Retinal pigment epithelial cell (primary cell): ENCODE measurements at regions not wholly inside any gene's neighbourhood (a gene's known extent, or its start where the extent isn't known, plus 50 kb on each side); places are given as distances from the start of the nearest gene placed in this dataset.
"Not testable (repeated sequence)": the region's sequence is repeated elsewhere in the genome, so short reads cannot be mapped to it uniquely, and the experiment has no call there.

Experiments used
- DNase-seq: peaks from one replicate; pipeline ENCODE4 v3.0.0-alpha.2; 2010; ENCODE audit warnings: low read depth
- H3K4me3 ChIP-seq: 2 replicates; pipeline ENCODE4 v1.5.1; 2011; ENCODE audit warnings: mild to moderate bottlenecking, low read length, control low read depth, moderate library complexity
- TF ChIP-seq, protein P1 (sequence below): conservative IDR thresholded peaks from 2 replicates; pipeline ENCODE4 v1.5.1; 2011; ENCODE audit warnings: low read depth, low read length, control low read depth, inconsistent platforms

DNA sequence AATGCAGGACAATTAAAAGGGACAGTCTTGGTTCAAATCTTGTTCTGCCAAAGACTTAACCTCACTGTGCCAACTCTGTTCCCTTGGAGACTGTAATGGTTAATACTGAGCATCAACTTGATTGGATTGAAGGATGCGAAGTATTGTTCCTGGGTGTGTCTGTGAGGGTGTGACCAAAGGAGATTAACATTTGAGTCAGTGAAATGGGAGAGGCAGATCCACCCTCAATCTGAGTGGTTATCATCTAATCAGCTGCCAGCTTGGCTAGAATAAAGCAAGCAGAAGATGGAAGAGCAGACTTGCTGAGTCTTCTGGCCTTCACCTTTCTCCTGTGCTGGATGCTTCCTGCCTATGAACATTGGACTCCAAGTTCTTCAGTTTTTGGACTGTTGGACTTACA is 474.4 kb downstream of the CD83 start:
- DNase-seq: no peak
- H3K4me3 ChIP-seq: no peak overlapping the region
- TF ChIP-seq, protein P1, sequence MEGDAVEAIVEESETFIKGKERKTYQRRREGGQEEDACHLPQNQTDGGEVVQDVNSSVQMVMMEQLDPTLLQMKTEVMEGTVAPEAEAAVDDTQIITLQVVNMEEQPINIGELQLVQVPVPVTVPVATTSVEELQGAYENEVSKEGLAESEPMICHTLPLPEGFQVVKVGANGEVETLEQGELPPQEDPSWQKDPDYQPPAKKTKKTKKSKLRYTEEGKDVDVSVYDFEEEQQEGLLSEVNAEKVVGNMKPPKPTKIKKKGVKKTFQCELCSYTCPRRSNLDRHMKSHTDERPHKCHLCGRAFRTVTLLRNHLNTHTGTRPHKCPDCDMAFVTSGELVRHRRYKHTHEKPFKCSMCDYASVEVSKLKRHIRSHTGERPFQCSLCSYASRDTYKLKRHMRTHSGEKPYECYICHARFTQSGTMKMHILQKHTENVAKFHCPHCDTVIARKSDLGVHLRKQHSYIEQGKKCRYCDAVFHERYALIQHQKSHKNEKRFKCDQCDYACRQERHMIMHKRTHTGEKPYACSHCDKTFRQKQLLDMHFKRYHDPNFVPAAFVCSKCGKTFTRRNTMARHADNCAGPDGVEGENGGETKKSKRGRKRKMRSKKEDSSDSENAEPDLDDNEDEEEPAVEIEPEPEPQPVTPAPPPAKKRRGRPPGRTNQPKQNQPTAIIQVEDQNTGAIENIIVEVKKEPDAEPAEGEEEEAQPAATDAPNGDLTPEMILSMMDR: no peak

DNA sequence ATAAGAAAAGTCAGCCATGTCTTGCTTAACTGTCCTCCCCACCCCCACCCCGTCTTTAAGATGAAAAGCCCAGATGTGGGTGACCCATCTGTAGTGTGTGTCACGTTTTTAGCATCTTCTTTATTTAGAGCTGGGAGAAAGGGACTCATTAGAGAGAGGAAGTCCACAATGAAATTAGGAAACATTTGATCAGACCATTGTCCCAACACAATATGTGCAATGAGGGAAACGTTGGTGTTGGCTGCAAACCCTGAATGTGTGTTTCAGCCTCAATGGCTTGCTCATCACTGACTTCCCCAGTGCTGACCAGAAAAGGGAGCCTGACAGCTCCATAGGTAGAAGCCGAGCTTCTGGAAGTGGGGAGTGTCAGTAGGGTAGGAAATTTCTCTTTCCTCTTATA is 475.7 kb downstream of the CD83 start:
- TF ChIP-seq, protein P1: no peak
- DNase-seq: no peak

DNA sequence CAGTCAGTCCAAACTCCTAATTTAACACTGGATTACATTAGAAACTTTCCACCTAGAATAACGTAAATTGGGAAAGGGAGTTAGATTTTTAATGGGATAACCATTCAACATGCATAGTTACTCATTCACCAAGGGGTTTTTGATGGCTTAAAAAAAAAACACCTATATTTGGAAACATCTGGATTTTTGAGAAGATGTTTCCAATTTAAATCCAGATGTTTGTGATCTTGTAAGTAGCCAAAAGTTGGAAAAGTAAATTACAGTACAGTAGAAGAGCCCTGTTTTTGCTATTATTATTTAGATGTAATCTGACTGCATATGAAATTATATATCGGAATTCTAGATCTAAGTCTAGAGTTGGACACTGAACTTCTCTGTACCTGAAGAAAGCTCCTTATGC is 478.2 kb downstream of the CD83 start:
- no peak overlapping the region for H3K4me3 ChIP-seq
- no peak for DNase-seq
- TF ChIP-seq, protein P1: no peak

More for the DNA sequence above, 475.7 kb downstream of the CD83 start:
- no peak overlapping the region for H3K4me3 ChIP-seq

DNA sequence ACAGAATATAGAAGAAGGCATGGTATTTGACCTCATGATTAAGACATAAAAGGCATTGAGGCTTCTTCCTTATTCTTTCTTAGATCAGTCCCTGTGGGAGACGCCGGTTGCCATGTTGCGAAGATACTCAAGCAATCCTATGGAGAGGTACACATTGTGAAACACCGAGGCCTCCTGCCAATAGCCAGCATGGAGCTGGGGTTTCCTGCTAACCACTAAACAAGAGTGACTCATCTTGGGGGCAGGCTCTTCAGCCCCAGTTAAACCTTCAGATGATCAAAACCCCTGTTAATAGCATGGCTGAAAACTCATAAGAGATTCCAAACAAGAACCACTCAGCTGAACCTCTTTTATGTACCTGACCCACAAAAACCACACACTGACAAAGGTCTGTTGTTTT is 478.8 kb downstream of the CD83 start:
- TF ChIP-seq, protein P1: no peak
- peak; percentile 7 for DNase-seq
- no peak overlapping the region for H3K4me3 ChIP-seq

DNA sequence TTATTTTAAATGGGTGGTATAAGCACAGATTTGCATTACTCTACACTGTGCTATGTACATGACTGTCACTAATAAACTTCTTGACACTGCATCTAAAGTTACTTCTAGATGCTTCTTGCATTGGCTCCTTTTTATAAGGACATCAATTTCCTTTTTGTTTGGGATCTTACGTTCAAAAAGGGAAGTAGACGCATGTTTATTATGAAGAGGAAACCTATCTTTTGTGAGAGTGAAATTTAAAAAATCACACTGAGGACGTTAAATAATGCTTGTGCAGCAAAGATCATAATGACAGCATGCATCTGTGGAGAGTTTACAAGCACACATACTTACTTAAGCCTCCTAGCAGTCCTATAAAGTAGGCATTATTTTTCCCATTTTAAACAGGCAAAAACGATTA is 479.5 kb downstream of the CD83 start:
- no peak overlapping the region for H3K4me3 ChIP-seq
- TF ChIP-seq, protein P1: no peak
- DNase-seq: no peak

DNA sequence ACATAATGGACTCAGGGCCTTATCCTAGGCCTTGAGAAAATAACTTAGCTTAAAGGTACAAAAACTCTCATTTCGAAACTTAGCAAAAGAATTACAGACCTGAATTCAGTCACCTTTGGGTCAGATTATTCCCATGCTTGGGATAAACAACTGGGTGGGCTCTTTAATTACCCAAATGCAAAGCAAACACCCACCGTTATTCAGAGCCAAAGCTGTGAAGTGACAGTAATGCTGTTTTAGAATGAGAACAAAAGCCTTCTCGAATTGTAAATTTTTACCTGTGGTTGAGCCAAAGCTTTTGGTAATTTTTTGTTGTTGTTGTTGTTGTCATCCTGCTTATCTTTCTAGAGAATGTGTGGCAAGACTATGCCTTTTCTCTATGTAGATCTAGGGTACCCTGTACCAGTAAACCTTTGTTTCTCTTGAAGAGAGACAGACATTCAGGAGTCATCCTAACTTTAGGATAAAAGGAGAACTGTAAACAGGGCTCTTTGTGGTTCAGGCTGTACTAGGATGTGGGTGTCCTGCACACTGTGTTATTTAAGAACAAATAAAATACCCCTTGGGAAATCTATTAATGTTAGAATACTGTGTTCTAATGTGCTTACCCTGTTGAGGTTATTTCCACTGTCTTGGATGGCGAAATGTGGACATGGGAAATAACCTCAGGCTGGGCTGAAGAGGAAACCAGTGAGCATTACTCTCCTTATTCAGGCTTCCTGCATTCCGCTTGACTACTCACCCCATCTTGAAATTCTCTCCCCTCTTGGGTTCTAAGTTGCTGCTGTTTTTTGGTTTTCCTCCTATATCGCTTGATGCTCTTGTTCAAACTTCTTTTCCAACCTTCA is 480.7 kb downstream of the CD83 start:
- no peak overlapping the region for H3K4me3 ChIP-seq
- DNase-seq: no peak

DNA sequence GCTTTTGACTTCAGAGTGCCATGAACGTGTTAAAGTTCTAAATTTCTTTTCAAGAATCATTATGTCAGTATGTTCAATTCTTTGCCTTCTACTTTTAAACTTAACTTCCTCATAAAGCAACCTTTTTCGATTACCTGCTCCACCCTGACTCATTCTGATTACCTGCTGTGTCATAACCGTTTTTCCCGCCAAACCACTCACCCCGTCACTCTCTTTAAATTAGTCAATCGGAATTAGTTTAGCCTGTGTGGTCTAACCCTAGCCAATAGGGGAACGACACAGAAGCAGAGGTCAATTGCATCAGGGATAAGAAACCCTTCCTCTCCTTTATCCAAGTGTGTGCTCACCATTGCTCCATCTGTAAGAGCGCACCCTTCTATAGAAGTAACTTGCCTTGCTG is 482.7 kb downstream of the CD83 start:
- not testable (repeated sequence) for DNase-seq

More for the DNA sequence above, 480.7 kb downstream of the CD83 start:
- TF ChIP-seq, protein P1: no peak

More for the DNA sequence above, 482.7 kb downstream of the CD83 start:
- H3K4me3 ChIP-seq: not testable (repeated sequence)
